Mesenchymal stem cell (in vitro differentiated cells and primary cell): ENCODE measurements at regions not wholly inside any gene's neighbourhood (a gene's known extent, or its start where the extent isn't known, plus 50 kb on each side); places are given as distances from the start of the nearest gene placed in this dataset.

Experiments used
- DNase-seq: peaks from one replicate; pipeline ENCODE4 v3.0.0-alpha.2; 2013
- H2AFZ ChIP-seq: one replicate; pipeline ENCODE4 v1.6.1; 2013; ENCODE audit warnings: low read depth, mild to moderate bottlenecking, control low read depth, inconsistent platforms, low read length, moderate library complexity
- H2AK5ac ChIP-seq: 2 replicates; pipeline ENCODE4 v1.6.1; 2013; ENCODE audit warnings: low read length, moderate library complexity, mild to moderate bottlenecking, inconsistent platforms; ENCODE audit not compliant: severe bottlenecking
- H2BK120ac ChIP-seq: one replicate; pipeline ENCODE4 v1.6.1; 2013; ENCODE audit warnings: low read depth, mild to moderate bottlenecking, inconsistent platforms, low read length, moderate library complexity
- H2BK12ac ChIP-seq, 2 experiments: one replicate each; pipeline ENCODE4 v1.6.1; 2013; ENCODE audit warnings: inconsistent platforms in 2 of 2, low read length in 2 of 2, mild to moderate bottlenecking in 2 of 2, moderate library complexity in 2 of 2, control low read depth in 1 of 2
- H2BK15ac ChIP-seq: one replicate; pipeline ENCODE4 v1.6.1; 2013; ENCODE audit warnings: mild to moderate bottlenecking, low read depth, inconsistent platforms; ENCODE audit not compliant: poor library complexity, severe bottlenecking
- H2BK5ac ChIP-seq: 2 replicates; pipeline ENCODE4 v1.6.1; 2013; ENCODE audit warnings: low read depth, mild to moderate bottlenecking, low read length, control low read depth, inconsistent platforms; ENCODE audit not compliant: poor library complexity, severe bottlenecking
- H3K14ac ChIP-seq, 2 experiments: one replicate each; pipeline ENCODE4 v1.6.1; 2013; ENCODE audit warnings: inconsistent platforms in 2 of 2, low read length in 2 of 2, control low read depth in 1 of 2, mild to moderate bottlenecking in 1 of 2, moderate library complexity in 1 of 2
- H3K18ac ChIP-seq, 2 experiments: one replicate each; pipeline ENCODE4 v1.6.1; 2013; ENCODE audit warnings: inconsistent platforms in 2 of 2, low read length in 2 of 2, control low read depth in 1 of 2, low read depth in 1 of 2, mild to moderate bottlenecking in 1 of 2
- H3K23ac ChIP-seq, 2 experiments: one replicate each; pipeline ENCODE4 v1.6.1; 2013; ENCODE audit warnings: inconsistent platforms in 2 of 2, low read length in 2 of 2, mild to moderate bottlenecking in 2 of 2, moderate library complexity in 2 of 2, control low read depth in 1 of 2
- H3K27ac ChIP-seq: 2 replicates; pipeline ENCODE4 v1.5.1; 2013; ENCODE audit warnings: mild to moderate bottlenecking, moderate library complexity, low read length, control low read depth, inconsistent platforms; ENCODE audit not compliant: poor library complexity, severe bottlenecking
- H3K27me3 ChIP-seq, 2 experiments: 2 replicates each; pipeline versions ENCODE4 v1.6.1 to v1.7.0; 2013; ENCODE audit warnings: low read length in 2 of 2, mild to moderate bottlenecking in 2 of 2, moderate library complexity in 2 of 2, control low read depth in 1 of 2, inconsistent platforms in 1 of 2; ENCODE audit not compliant: control insufficient read depth in 1 of 2, insufficient read depth in 1 of 2
- H3K36me3 ChIP-seq, 2 experiments: 2 replicates each; pipeline versions ENCODE4 v1.6.1 to v1.7.0; 2013; ENCODE audit warnings: low read length in 2 of 2, control low read depth in 1 of 2, inconsistent platforms in 1 of 2, low read depth in 1 of 2, mild to moderate bottlenecking in 1 of 2; ENCODE audit not compliant: insufficient read depth in 2 of 2, control insufficient read depth in 1 of 2
- H3K4ac ChIP-seq, 2 experiments: one replicate each; pipeline ENCODE4 v1.6.1; 2013; ENCODE audit warnings: inconsistent platforms in 2 of 2, low read length in 2 of 2, mild to moderate bottlenecking in 2 of 2, moderate library complexity in 2 of 2, control low read depth in 1 of 2, low read depth in 1 of 2
- H3K4me1 ChIP-seq: 2 replicates; pipeline ENCODE4 v1.6.1; 2013; ENCODE audit warnings: low read depth, low read length, control low read depth; ENCODE audit not compliant: control insufficient read depth, insufficient read depth
- H3K4me2 ChIP-seq: 2 replicates; pipeline ENCODE4 v1.6.1; 2013; ENCODE audit warnings: low read length, mild to moderate bottlenecking, inconsistent platforms; ENCODE audit not compliant: poor library complexity, severe bottlenecking
- H3K4me3 ChIP-seq, 2 experiments: 2 replicates each; pipeline versions ENCODE4 v1.5.1 to v1.7.0; 2013; ENCODE audit warnings: low read length in 2 of 2, mild to moderate bottlenecking in 2 of 2, control low read depth in 1 of 2, low read depth in 1 of 2; ENCODE audit not compliant: insufficient read depth in 1 of 2
- H3K79me1 ChIP-seq: replicated peaks from 2 replicates; pipeline ENCODE4 v1.6.1; 2013; ENCODE audit warnings: mild to moderate bottlenecking, control low read depth, low read length, inconsistent platforms; ENCODE audit not compliant: poor library complexity, severe bottlenecking
- H3K9ac ChIP-seq: 2 replicates; pipeline ENCODE4 v1.7.0; 2013; ENCODE audit warnings: mild to moderate bottlenecking, low read length, moderate library complexity
- H3K9me3 ChIP-seq: 2 replicates; pipeline ENCODE4 v1.7.0; 2013; ENCODE audit warnings: mild to moderate bottlenecking, low read length; ENCODE audit not compliant: control insufficient read depth
- H4K8ac ChIP-seq: one replicate; pipeline ENCODE4 v1.6.1; 2013; ENCODE audit warnings: inconsistent platforms, mild to moderate bottlenecking, low read length, moderate library complexity
- H4K91ac ChIP-seq: one replicate; pipeline ENCODE4 v1.6.1; 2013; ENCODE audit warnings: mild to moderate bottlenecking, low read length, inconsistent platforms
- WGBS: methylation state at CpG from one replicate; pipeline ENCODE4 v1.1.7; 2013; ENCODE audit warnings: mixed read lengths; 5-methylcytosine and 5-hydroxymethylcytosine counted together

- Histone ChIP-seq H3K27me3 (no peaks in the 10 kb centered on the region), H3K27ac (no peak overlapping the region), H4K8ac (no peak overlapping the region), H3K9ac (no peak overlapping the region), H3K4me3 (no peak overlapping the region), H2AK5ac (no peak overlapping the region), H2BK120ac (no peak overlapping the region), H3K36me3 (no peaks in the 10 kb centered on the region), H2AFZ (no peak overlapping the region), H2BK12ac (no peak overlapping the region), H3K18ac (no peak overlapping the region), H3K79me1 (no peaks in the 10 kb centered on the region), H4K91ac (no peak overlapping the region), H3K4me2 (no peak overlapping the region), H3K23ac (no peak overlapping the region), H2BK5ac (no peak overlapping the region), H3K14ac (no peak overlapping the region), H3K4me1 (no peaks in the 10 kb centered on the region), H3K9me3 (peaks cover 28% of the 10 kb centered on the region), H2BK15ac (no peak overlapping the region), H3K4ac (no peak overlapping the region)
- WGBS, result 61% methylated on average over 2 of the region's 2 CpGs
- DNase-seq, result no peak
These were observed 439.6 kb downstream of the CDH8 start for GRCh38 chr16:61596655-61597054.

GRCh38 chr16:61595605-61596004, 440.6 kb downstream of the CDH8 start:
- WGBS, result 67% methylated on average over 1 of the region's 3 CpGs
- DNase-seq, result no peak
- Histone ChIP-seq H3K4ac (no peak overlapping the region), H4K8ac (no peak overlapping the region), H4K91ac (no peak overlapping the region), H3K18ac (no peak overlapping the region), H3K4me3 (no peak overlapping the region), H3K4me1 (no peaks in the 10 kb centered on the region), H3K27ac (no peak overlapping the region), H2BK12ac (no peak overlapping the region), H3K9me3 (peaks cover 26% of the 10 kb centered on the region), H3K36me3 (no peaks in the 10 kb centered on the region), H2AFZ (no peak overlapping the region), H3K14ac (no peak overlapping the region), H3K4me2 (no peak overlapping the region), H3K27me3 (no peaks in the 10 kb centered on the region), H3K9ac (no peak overlapping the region), H3K23ac (no peak overlapping the region), H2BK120ac (no peak overlapping the region), H2BK15ac (no peak overlapping the region), H2BK5ac (no peak overlapping the region), H3K79me1 (no peaks in the 10 kb centered on the region), H2AK5ac (no peak overlapping the region)

GRCh38 chr16:61590577-61590976, 445.7 kb downstream of the CDH8 start:
- Histone ChIP-seq H3K4ac (no peak overlapping the region), H3K4me3 (no peak overlapping the region), H4K91ac (no peak overlapping the region), H3K14ac (no peak overlapping the region), H2BK120ac (no peak overlapping the region), H3K27me3 (no peaks in the 10 kb centered on the region), H3K9ac (no peak overlapping the region), H2BK15ac (no peak overlapping the region), H2AK5ac (no peak overlapping the region), H3K36me3 (no peaks in the 10 kb centered on the region), H2BK12ac (no peak overlapping the region), H3K18ac (no peak overlapping the region), H3K23ac (no peak overlapping the region), H4K8ac (no peak overlapping the region), H3K79me1 (no peaks in the 10 kb centered on the region), H2BK5ac (no peak overlapping the region), H3K4me2 (no peak overlapping the region), H2AFZ (no peak overlapping the region), H3K4me1 (no peaks in the 10 kb centered on the region), H3K27ac (no peak overlapping the region), H3K9me3 (peaks cover 19% of the 10 kb centered on the region)
- 67% methylated on average over 1 of the region's 1 CpG for WGBS
- no peak for DNase-seq

GRCh38 chr16:61587526-61587925, 448.7 kb downstream of the CDH8 start:
- Histone ChIP-seq H3K4me1 (no peaks in the 10 kb centered on the region), H3K14ac (no peak overlapping the region), H3K18ac (no peak overlapping the region), H3K4me3 (no peak overlapping the region), H2BK120ac (no peak overlapping the region), H2BK15ac (no peak overlapping the region), H3K4me2 (no peak overlapping the region), H3K27ac (no peak overlapping the region), H3K4ac (no peak overlapping the region), H3K9ac (no peak overlapping the region), H4K91ac (no peak overlapping the region), H3K36me3 (no peaks in the 10 kb centered on the region), H2AFZ (no peak overlapping the region), H3K9me3 (peaks cover 7% of the 10 kb centered on the region), H2BK12ac (no peak overlapping the region), H3K23ac (no peak overlapping the region), H2BK5ac (no peak overlapping the region), H3K79me1 (no peaks in the 10 kb centered on the region), H2AK5ac (no peak overlapping the region), H3K27me3 (no peaks in the 10 kb centered on the region), H4K8ac (no peak overlapping the region)
- 38% methylated on average over 1 of the region's 2 CpGs for WGBS
- no peak for DNase-seq
